H9 (cell line): ENCODE measurements at regions not wholly inside any gene's neighbourhood (a gene's known extent, or its start where the extent isn't known, plus 50 kb on each side); places are given as distances from the start of the nearest gene placed in this dataset.

Experiments
- DNase-seq: peaks from one replicate; pipeline ENCODE4 v3.0.0-alpha.2; 2017
- H2AFZ ChIP-seq: one replicate; pipeline ENCODE4 v1.6.1; 2013; ENCODE audit warnings: mild to moderate bottlenecking, low read length, control low read depth, moderate library complexity
- H2AK5ac ChIP-seq: 2 replicates; pipeline ENCODE4 v1.6.1; 2013; ENCODE audit warnings: low read length, control low read depth, mixed read lengths; ENCODE audit not compliant: insufficient read length
- H2BK120ac ChIP-seq: one replicate; pipeline ENCODE4 v1.6.1; 2013; ENCODE audit warnings: low read depth, mild to moderate bottlenecking, low read length, control low read depth, inconsistent platforms; ENCODE audit not compliant: poor library complexity, severe bottlenecking
- H2BK12ac ChIP-seq: 2 replicates; pipeline ENCODE4 v1.6.1; 2013; ENCODE audit warnings: low read length, control low read depth, mixed read lengths, low read depth; ENCODE audit not compliant: insufficient read length
- H2BK15ac ChIP-seq: 2 replicates; pipeline ENCODE4 v1.6.1; 2013; ENCODE audit warnings: low read depth, low read length, control low read depth
- H2BK20ac ChIP-seq: one replicate; pipeline ENCODE4 v1.6.1; 2013; ENCODE audit warnings: low read depth, mild to moderate bottlenecking, low read length, control low read depth, inconsistent platforms; ENCODE audit not compliant: poor library complexity, severe bottlenecking
- H2BK5ac ChIP-seq: 2 replicates; pipeline ENCODE4 v1.6.1; 2013; ENCODE audit warnings: low read length, control low read depth, mixed read lengths; ENCODE audit not compliant: insufficient read length
- H3K14ac ChIP-seq: 2 replicates; pipeline ENCODE4 v1.6.1; 2013; ENCODE audit warnings: low read length, control low read depth; ENCODE audit not compliant: insufficient read depth
- H3K18ac ChIP-seq: 2 replicates; pipeline ENCODE4 v1.6.1; 2013; ENCODE audit warnings: low read depth, mild to moderate bottlenecking, mixed read lengths, low read length, control low read depth; ENCODE audit not compliant: insufficient read length
- H3K23ac ChIP-seq: 2 replicates; pipeline ENCODE4 v1.6.1; 2013; ENCODE audit warnings: low read length, control low read depth, mixed read lengths, low read depth; ENCODE audit not compliant: insufficient read length
- H3K23me2 ChIP-seq: 2 replicates; pipeline ENCODE4 v1.6.1; 2013; ENCODE audit warnings: low read depth, mild to moderate bottlenecking, mixed read lengths, low read length, control low read depth; ENCODE audit not compliant: insufficient read length, poor library complexity, severe bottlenecking
- H3K27ac ChIP-seq: 2 replicates; pipeline ENCODE4 v1.5.1; 2013; ENCODE audit warnings: low read length, control low read depth, mixed read lengths, low read depth; ENCODE audit not compliant: insufficient read length
- H3K27me3 ChIP-seq: 2 replicates; pipeline ENCODE4 v1.6.1; 2013; ENCODE audit warnings: low read length, control low read depth, inconsistent platforms; ENCODE audit not compliant: insufficient read depth
- H3K4ac ChIP-seq: 2 replicates; pipeline ENCODE4 v1.6.1; 2013; ENCODE audit warnings: low read depth, mild to moderate bottlenecking, control low read depth, inconsistent platforms, low read length, moderate library complexity
- H3K4me1 ChIP-seq: 2 replicates; pipeline ENCODE4 v1.6.1; 2013; ENCODE audit warnings: low read length, control low read depth, inconsistent platforms; ENCODE audit not compliant: insufficient read depth
- H3K4me2 ChIP-seq: 2 replicates; pipeline ENCODE4 v1.6.1; 2013; ENCODE audit warnings: low read length, control low read depth, mixed read lengths; ENCODE audit not compliant: insufficient read length, insufficient read depth
- H3K56ac ChIP-seq: 2 replicates; pipeline ENCODE4 v1.6.1; 2013; ENCODE audit warnings: low read depth, mild to moderate bottlenecking, mixed read lengths, low read length, control low read depth; ENCODE audit not compliant: insufficient read length
- H3K79me1 ChIP-seq: 2 replicates; pipeline ENCODE4 v1.6.1; 2013; ENCODE audit warnings: low read depth, mild to moderate bottlenecking, moderate library complexity, low read length, control low read depth, inconsistent platforms; ENCODE audit not compliant: insufficient read depth, poor library complexity, severe bottlenecking
- H3K79me2 ChIP-seq: 2 replicates; pipeline ENCODE4 v1.6.1; 2013; ENCODE audit warnings: low read length, control low read depth, inconsistent platforms; ENCODE audit not compliant: insufficient read depth
- H3K9ac ChIP-seq: 2 replicates; pipeline ENCODE4 v1.6.1; 2013; ENCODE audit warnings: low read length, control low read depth, mixed read lengths; ENCODE audit not compliant: insufficient read length; ENCODE audit errors: extremely low read depth
- H3K9me3 ChIP-seq: one replicate; pipeline ENCODE4 v1.6.1; 2013; ENCODE audit warnings: low read depth, low read length, inconsistent platforms; ENCODE audit not compliant: control insufficient read depth
- H3T11ph ChIP-seq: one replicate; pipeline ENCODE4 v1.6.1; 2013; ENCODE audit warnings: mild to moderate bottlenecking, low read length, control low read depth, inconsistent platforms
- H4K20me1 ChIP-seq: one replicate; pipeline ENCODE4 v1.6.1; 2013; ENCODE audit not compliant: control insufficient read depth, insufficient read length, insufficient read depth
- H4K5ac ChIP-seq: 2 replicates; pipeline ENCODE4 v1.6.1; 2013; ENCODE audit warnings: low read depth, mild to moderate bottlenecking, mixed read lengths, low read length, control low read depth; ENCODE audit not compliant: insufficient read length
- H4K8ac ChIP-seq: replicated peaks from 2 replicates; pipeline ENCODE4 v1.6.1; 2013; ENCODE audit warnings: low read length, control low read depth, mixed read lengths, low read depth; ENCODE audit not compliant: insufficient read length
- H4K91ac ChIP-seq: 2 replicates; pipeline ENCODE4 v1.6.1; 2013; ENCODE audit warnings: low read depth, mild to moderate bottlenecking, moderate library complexity, mixed read lengths, low read length, control low read depth; ENCODE audit not compliant: insufficient read length
- H3K27ac Mint-ChIP-seq, 3 experiments: 2 replicates in 2 of 3; 3 replicates in 1 of 3; pipeline ENCODE4 v1.8.0; 2020 to 2021; ENCODE audit warnings: mixed read lengths in 3 of 3, mild to moderate bottlenecking in 1 of 3, moderate library complexity in 1 of 3
- H3K27me3 Mint-ChIP-seq: 2 replicates; pipeline ENCODE4 v1.8.0; 2021; ENCODE audit warnings: low read depth, mild to moderate bottlenecking, moderate library complexity, mixed read lengths
- H3K36me3 Mint-ChIP-seq, 3 experiments: 2 replicates in 2 of 3; 3 replicates in 1 of 3; pipeline ENCODE4 v1.8.0; 2020 to 2021; ENCODE audit warnings: low read depth in 3 of 3, mixed read lengths in 3 of 3; ENCODE audit not compliant: insufficient read depth in 1 of 3
- H3K4me1 Mint-ChIP-seq, 2 experiments: 2 replicates each; pipeline ENCODE4 v1.8.0; 2020; ENCODE audit warnings: mixed read lengths in 2 of 2
- H3K4me3 Mint-ChIP-seq, 2 experiments: 2 replicates in 1 of 2; 3 replicates in 1 of 2; pipeline ENCODE4 v1.8.0; 2020 to 2021; ENCODE audit warnings: mild to moderate bottlenecking in 2 of 2, mixed read lengths in 2 of 2, moderate library complexity in 1 of 2
- H3K9me3 Mint-ChIP-seq, 2 experiments: 2 replicates in 1 of 2; 3 replicates in 1 of 2; pipeline ENCODE4 v1.8.0; 2020; ENCODE audit warnings: mild to moderate bottlenecking in 2 of 2, mixed read lengths in 2 of 2, moderate library complexity in 1 of 2
- CTCF ChIP-seq: fragments of 200-600 bp; sonication (generic); conservative IDR thresholded peaks from 3 replicates; pipeline ENCODE4 v1.8.0; 2021; ENCODE audit warnings: antibody characterized with exemption, mild to moderate bottlenecking
- WGBS: extraction: QIAGEN DNeasy Blood & Tissue Kit; methylation state at CpG from one replicate; pipeline ENCODE4 v1.1.7; 2013; ENCODE audit warnings: missing lambda C conversion rate, low lambda C conversion rate, mixed read lengths; ENCODE audit not compliant: insufficient read length; ENCODE audit errors: extremely low coverage; 5-methylcytosine and 5-hydroxymethylcytosine counted together

- H3K27me3 Mint-ChIP-seq = no peaks in the 10 kb centered on the region
These were observed 172.1 kb upstream of the GGTLC1 start for GRCh38 chr20:24160563-24161281.

More at GRCh38 chr20:24160563-24161281, 172.1 kb upstream of the GGTLC1 start:
- Histone ChIP-seq H2BK20ac (no peak overlapping the region), H3K14ac (no peak overlapping the region), H3K79me1 (no peaks in the 10 kb centered on the region), H3K4me1 (no peaks in the 10 kb centered on the region), H2AK5ac (no peak overlapping the region), H3K23ac (no peak overlapping the region), H3K56ac (no peak overlapping the region), H4K8ac (no peak overlapping the region), H2BK5ac (no peak overlapping the region), H3K27ac (no peak overlapping the region), H4K5ac (no peak overlapping the region), H3T11ph (no peak overlapping the region), H4K91ac (no peak overlapping the region), H3K27me3 (no peaks in the 10 kb centered on the region), H3K23me2 (no peaks in the 10 kb centered on the region), H3K79me2 (no peaks in the 10 kb centered on the region), H2AFZ (no peak overlapping the region), H2BK15ac (no peak overlapping the region), H2BK120ac (no peak overlapping the region), H3K18ac (no peak overlapping the region), H3K9me3 (no peaks in the 10 kb centered on the region), H3K4ac (no peak overlapping the region), H4K20me1 (no peaks in the 10 kb centered on the region), H2BK12ac (no peak overlapping the region), H3K9ac (no peak overlapping the region), H3K4me2 (no peak overlapping the region)
- no CpG with 5 or more reads among the region's 5 CpGs for WGBS
- H3K9me3 Mint-ChIP-seq = peaks cover 3 to 7% of the 10 kb centered on the region in 2 experiments; a peak in 3 of 5 replicates
- TF ChIP-seq CTCF = peak; percentile 87
- no peak overlapping the region for H3K27ac Mint-ChIP-seq
- no peak overlapping the region for H3K4me3 Mint-ChIP-seq
- H3K36me3 Mint-ChIP-seq = no peaks in the 10 kb centered on the region
- peaks cover 11% of the 10 kb centered on the region in 2 experiments for H3K4me1 Mint-ChIP-seq
- peak; percentile 58 for DNase-seq
